ENCODE measurements at regions not wholly inside any gene's neighbourhood (a gene's known extent, or its start where the extent isn't known, plus 50 kb on each side); places are given as distances from the start of the nearest gene placed in this dataset.
A peak's percentile ranks its signal among the peaks of the same experiment; 100 is the strongest.
"Not testable (repeated sequence)": the region's sequence is repeated elsewhere in the genome, so short reads cannot be mapped to it uniquely, and the experiment has no call there.

- no peaks in the 10 kb centered on the region for H3K27me3 Mint-ChIP-seq (ENCODE audit: insufficient read depth)
- H3K27ac Mint-ChIP-seq, result peak overlapping the region; percentile 56
- H3K4me1 Mint-ChIP-seq (ENCODE audit: low read depth), result peaks cover 40% of the 10 kb centered on the region
- no peak overlapping the region for H3K4me3 Mint-ChIP-seq
- intact Hi-C loops (cut with micrococcal nuclease), result loop anchor here (1.0 to 5.0 kb wide), 10 partner anchors 64 to 511 kb away; no protein-coding TSS in a partner anchor
- H3K36me3 Mint-ChIP-seq (ENCODE audit: low read depth), result peaks cover 11% of the 10 kb centered on the region
- DNase-seq (ENCODE audit: low spot score), result no peak
- H3K9me3 Mint-ChIP-seq, result no peaks in the 10 kb centered on the region
Measured at GRCh38 chrX:39260965-39261364, 459.7 kb downstream of the MID1IP1 start.

- intact Hi-C loops (cut with micrococcal nuclease), result loop anchor here (1.0 to 5.0 kb wide), 10 partner anchors 64 to 511 kb away; no protein-coding TSS in a partner anchor
- Mint-ChIP-seq H3K27me3 (ENCODE audit: insufficient read depth) (no peaks in the 10 kb centered on the region), H3K9me3 (no peaks in the 10 kb centered on the region), H3K36me3 (ENCODE audit: low read depth) (peaks cover 13% of the 10 kb centered on the region), H3K4me3 (no peak overlapping the region), H3K27ac (peak overlapping the region; percentile 89), H3K4me1 (ENCODE audit: low read depth) (peaks cover 43% of the 10 kb centered on the region)
- DNase-seq (ENCODE audit: low spot score), result peak; percentile 1
Measured at GRCh38 chrX:39261446-39262147, 460.3 kb downstream of the MID1IP1 start.

- Mint-ChIP-seq H3K36me3 (ENCODE audit: low read depth) (peaks cover 15% of the 10 kb centered on the region), H3K4me1 (ENCODE audit: low read depth) (peaks cover 46% of the 10 kb centered on the region), H3K27me3 (ENCODE audit: insufficient read depth) (no peaks in the 10 kb centered on the region), H3K4me3 (no peak overlapping the region), H3K9me3 (no peaks in the 10 kb centered on the region), H3K27ac (peak overlapping the region; percentile 84)
- intact Hi-C loops (cut with micrococcal nuclease), result loop anchor here (5.0 kb wide), 5 partner anchors 65 to 510 kb away; no protein-coding TSS in a partner anchor
- no peak for DNase-seq (ENCODE audit: low spot score)
Measured at GRCh38 chrX:39262641-39263040, 461.4 kb downstream of the MID1IP1 start.

GRCh38 chrX:39264023-39264422 lies 462.8 kb downstream of the MID1IP1 start:
- Mint-ChIP-seq H3K4me3 (no peak overlapping the region), H3K27me3 (ENCODE audit: insufficient read depth) (no peaks in the 10 kb centered on the region), H3K36me3 (ENCODE audit: low read depth) (peaks cover 19% of the 10 kb centered on the region), H3K4me1 (ENCODE audit: low read depth) (peaks cover 58% of the 10 kb centered on the region), H3K27ac (peak overlapping the region; percentile 71), H3K9me3 (peaks cover 5% of the 10 kb centered on the region)
- intact Hi-C loops (cut with micrococcal nuclease), result loop anchor here (1.0 to 5.0 kb wide), 6 partner anchors 45 to 508 kb away; no protein-coding TSS in a partner anchor
- DNase-seq (ENCODE audit: low spot score), result no peak

- H3K36me3 Mint-ChIP-seq (ENCODE audit: low read depth), result peaks cover 21% of the 10 kb centered on the region
- intact Hi-C loops (cut with micrococcal nuclease), result no loop called here
- H3K9me3 Mint-ChIP-seq, result peaks cover 17% of the 10 kb centered on the region
- H3K27me3 Mint-ChIP-seq (ENCODE audit: insufficient read depth), result no peaks in the 10 kb centered on the region
- DNase-seq (ENCODE audit: low spot score), result no peak
- H3K27ac Mint-ChIP-seq, result no peak overlapping the region
- no peak overlapping the region for H3K4me3 Mint-ChIP-seq
- H3K4me1 Mint-ChIP-seq (ENCODE audit: low read depth), result peaks cover 49% of the 10 kb centered on the region
Measured at GRCh38 chrX:39267176-39267575, 465.9 kb downstream of the MID1IP1 start.

GRCh38 chrX:39268207-39268606 lies 466.9 kb downstream of the MID1IP1 start:
- peaks cover 18% of the 10 kb centered on the region for H3K36me3 Mint-ChIP-seq (ENCODE audit: low read depth)
- intact Hi-C loops (cut with micrococcal nuclease), result loop anchor here (1.0 to 2.0 kb wide), 3 partner anchors 23 to 157 kb away; no protein-coding TSS in a partner anchor
- H3K27ac Mint-ChIP-seq, result peak overlapping the region; percentile 84

GRCh38 chrX:39275500-39276068 lies 474.3 kb downstream of the MID1IP1 start:
- DNase-seq (ENCODE audit: low spot score), result no peak
- intact Hi-C loops (cut with micrococcal nuclease), result no loop called here
- no peak overlapping the region for H3K4me3 Mint-ChIP-seq
- H3K36me3 Mint-ChIP-seq (ENCODE audit: low read depth), result peaks cover 5% of the 10 kb centered on the region
- H3K9me3 Mint-ChIP-seq, result peaks cover 18% of the 10 kb centered on the region
- peaks cover 1% of the 10 kb centered on the region for H3K27me3 Mint-ChIP-seq (ENCODE audit: insufficient read depth)
- H3K27ac Mint-ChIP-seq, result no peak overlapping the region
- peaks cover 2% of the 10 kb centered on the region for H3K4me1 Mint-ChIP-seq (ENCODE audit: low read depth)

More at GRCh38 chrX:39268207-39268606, 466.9 kb downstream of the MID1IP1 start:
- peak overlapping the region; percentile 24 for H3K4me3 Mint-ChIP-seq
- H3K9me3 Mint-ChIP-seq, result peaks cover 24% of the 10 kb centered on the region
- H3K4me1 Mint-ChIP-seq (ENCODE audit: low read depth), result peaks cover 39% of the 10 kb centered on the region
- no peaks in the 10 kb centered on the region for H3K27me3 Mint-ChIP-seq (ENCODE audit: insufficient read depth)
- no peak for DNase-seq (ENCODE audit: low spot score)

GRCh38 chrX:39277685-39278390 lies 476.6 kb downstream of the MID1IP1 start:
- H3K36me3 Mint-ChIP-seq (ENCODE audit: low read depth); H3K4me1 Mint-ChIP-seq (ENCODE audit: low read depth); H3K4me3 Mint-ChIP-seq; DNase-seq (ENCODE audit: low spot score); H3K27me3 Mint-ChIP-seq (ENCODE audit: insufficient read depth); intact Hi-C loops (cut with micrococcal nuclease); H3K27ac Mint-ChIP-seq: not testable (repeated sequence)
- H3K9me3 Mint-ChIP-seq, result peaks cover 26% of the 10 kb centered on the region

- no peak overlapping the region for H3K4me3 Mint-ChIP-seq
- no peak overlapping the region for H3K27ac Mint-ChIP-seq
- H3K27me3 Mint-ChIP-seq (ENCODE audit: insufficient read depth), result no peaks in the 10 kb centered on the region
- H3K4me1 Mint-ChIP-seq (ENCODE audit: low read depth), result no peaks in the 10 kb centered on the region
- peaks cover 8% of the 10 kb centered on the region for H3K36me3 Mint-ChIP-seq (ENCODE audit: low read depth)
- intact Hi-C loops (cut with micrococcal nuclease), result no loop called here
- DNase-seq (ENCODE audit: low spot score), result no peak
- peaks cover 33% of the 10 kb centered on the region for H3K9me3 Mint-ChIP-seq
Measured at GRCh38 chrX:39283239-39283638, 482.0 kb downstream of the MID1IP1 start.

GRCh38 chrX:39288592-39288991 lies 487.3 kb downstream of the MID1IP1 start:
- H3K4me1 Mint-ChIP-seq (ENCODE audit: low read depth), result peaks cover 29% of the 10 kb centered on the region
- no peak for DNase-seq (ENCODE audit: low spot score)
- H3K27me3 Mint-ChIP-seq (ENCODE audit: insufficient read depth), result no peaks in the 10 kb centered on the region
- H3K36me3 Mint-ChIP-seq (ENCODE audit: low read depth), result peaks cover 22% of the 10 kb centered on the region
- peaks cover 12% of the 10 kb centered on the region for H3K9me3 Mint-ChIP-seq
- no peak overlapping the region for H3K27ac Mint-ChIP-seq
- intact Hi-C loops (cut with micrococcal nuclease), result no loop called here
- H3K4me3 Mint-ChIP-seq, result no peak overlapping the region

- Mint-ChIP-seq H3K4me3 (no peak overlapping the region), H3K36me3 (ENCODE audit: low read depth) (peaks cover 18% of the 10 kb centered on the region), H3K27me3 (ENCODE audit: insufficient read depth) (no peaks in the 10 kb centered on the region), H3K9me3 (peaks cover 4% of the 10 kb centered on the region), H3K27ac (peak overlapping the region; percentile 77), H3K4me1 (ENCODE audit: low read depth) (peaks cover 30% of the 10 kb centered on the region)
- DNase-seq (ENCODE audit: low spot score), result no peak
- intact Hi-C loops (cut with micrococcal nuclease), result loop anchor here (1.0 to 2.0 kb wide), 2 partner anchors 19 to 21 kb away; no protein-coding TSS in a partner anchor
Measured at GRCh38 chrX:39289827-39290226, 488.6 kb downstream of the MID1IP1 start.

- Mint-ChIP-seq H3K4me1 (ENCODE audit: low read depth) (peaks cover 40% of the 10 kb centered on the region), H3K27me3 (ENCODE audit: insufficient read depth) (no peaks in the 10 kb centered on the region), H3K36me3 (ENCODE audit: low read depth) (peaks cover 30% of the 10 kb centered on the region), H3K4me3 (peak overlapping the region; percentile 62), H3K9me3 (peaks cover 12% of the 10 kb centered on the region), H3K27ac (peak overlapping the region; percentile 82)
- no peak for DNase-seq (ENCODE audit: low spot score)
- intact Hi-C loops (cut with micrococcal nuclease), result loop anchor here (1.0 kb wide), 1 partner anchor 38 kb away; no protein-coding TSS in a partner anchor
Measured at GRCh38 chrX:39293203-39293602, 491.9 kb downstream of the MID1IP1 start.

- H3K27me3 Mint-ChIP-seq (ENCODE audit: insufficient read depth), result no peaks in the 10 kb centered on the region
- peaks cover 36% of the 10 kb centered on the region for H3K36me3 Mint-ChIP-seq (ENCODE audit: low read depth)
- peaks cover 29% of the 10 kb centered on the region for H3K9me3 Mint-ChIP-seq
- no peak for DNase-seq (ENCODE audit: low spot score)
- intact Hi-C loops (cut with micrococcal nuclease), result no loop called here
- H3K27ac Mint-ChIP-seq, result no peak overlapping the region
- no peak overlapping the region for H3K4me3 Mint-ChIP-seq
- H3K4me1 Mint-ChIP-seq (ENCODE audit: low read depth), result peaks cover 46% of the 10 kb centered on the region
Measured at GRCh38 chrX:39296472-39296871, 495.2 kb downstream of the MID1IP1 start.
